GM23338 (cell line): ENCODE measurements at regions not wholly inside any gene's neighbourhood (a gene's known extent, or its start where the extent isn't known, plus 50 kb on each side); places are given as distances from the start of the nearest gene placed in this dataset.
"Not testable (repeated sequence)": the region's sequence is repeated elsewhere in the genome, so short reads cannot be mapped to it uniquely, and the experiment has no call there.

ENCODE experiments used
- ATAC-seq: fragments of 200-7000 bp; cut with Tn5 transposase; 3 replicates; pipeline ENCODE4 v1.9.1; 2020
- DNase-seq: peaks from one replicate; pipeline ENCODE4 v3.0.0-alpha.2; 2015; ENCODE audit warnings: low spot score
- H2AFZ ChIP-seq: fragments of 200-600 bp; sonication (generic); 2 replicates; pipeline ENCODE4 v1.8.0; 2016; ENCODE audit warnings: antibody characterized with exemption, mild to moderate bottlenecking, moderate library complexity
- H3F3A ChIP-seq: fragments of 200-600 bp; sonication (generic); replicated peaks from 2 replicates; pipeline ENCODE4 v1.8.0; 2017; ENCODE audit warnings: antibody characterized with exemption, mixed run types, low read depth
- H3K27ac ChIP-seq: fragments of 200-600 bp; sonication (generic); 2 replicates; pipeline ENCODE4 v1.6.1; 2016; ENCODE audit warnings: low read depth
- H3K27me3 ChIP-seq: fragments of 200-600 bp; sonication (generic); 2 replicates; pipeline ENCODE4 v1.8.0; 2016; ENCODE audit warnings: mild to moderate bottlenecking, mixed run types, moderate library complexity; ENCODE audit not compliant: insufficient read depth
- H3K36me3 ChIP-seq: fragments of 200-600 bp; sonication (generic); 2 replicates; pipeline ENCODE4 v1.8.0; 2016; ENCODE audit warnings: mild to moderate bottlenecking; ENCODE audit not compliant: insufficient read depth
- H3K4me1 ChIP-seq: fragments of 200-600 bp; sonication (generic); 2 replicates; pipeline ENCODE4 v1.8.0; 2016; ENCODE audit warnings: mild to moderate bottlenecking, moderate library complexity; ENCODE audit not compliant: insufficient read depth
- H3K4me2 ChIP-seq: fragments of 200-600 bp; sonication (generic); 2 replicates; pipeline ENCODE4 v1.7.1; 2017; ENCODE audit warnings: mixed run types
- H3K4me3 ChIP-seq: fragments of 200-600 bp; sonication (generic); 2 replicates; pipeline ENCODE4 v1.6.1; 2016; ENCODE audit warnings: mixed run types
- H3K79me2 ChIP-seq: fragments of 200-600 bp; sonication (generic); replicated peaks from 2 replicates; pipeline ENCODE4 v1.8.0; 2017; ENCODE audit warnings: mild to moderate bottlenecking; ENCODE audit not compliant: insufficient read depth
- H3K9me2 ChIP-seq: fragments of 200-600 bp; sonication (generic); 2 replicates; pipeline ENCODE4 v1.8.0; 2017; ENCODE audit not compliant: insufficient read depth
- H4K20me1 ChIP-seq: fragments of 200-600 bp; sonication (generic); replicated peaks from 2 replicates; pipeline ENCODE4 v1.8.0; 2017; ENCODE audit warnings: mild to moderate bottlenecking; ENCODE audit not compliant: insufficient read depth
- H3K27ac Mint-ChIP-seq: 2 replicates; pipeline ENCODE4 v1.8.0; 2020; ENCODE audit warnings: inconsistent platforms, mild to moderate bottlenecking, moderate library complexity, mixed read lengths
- H3K27me3 Mint-ChIP-seq: 3 replicates; pipeline ENCODE4 v1.8.0; 2022; ENCODE audit warnings: low read depth, mild to moderate bottlenecking, moderate library complexity, mixed read lengths, inconsistent platforms; ENCODE audit not compliant: insufficient read depth, poor library complexity
- H3K36me3 Mint-ChIP-seq: 3 replicates; pipeline ENCODE4 v1.8.0; 2021; ENCODE audit warnings: low read depth, mild to moderate bottlenecking, inconsistent platforms, moderate library complexity, mixed read lengths
- H3K4me1 Mint-ChIP-seq: 3 replicates; pipeline ENCODE4 v1.8.0; 2020; ENCODE audit warnings: mild to moderate bottlenecking, inconsistent platforms, mixed read lengths
- H3K4me3 Mint-ChIP-seq: 3 replicates; pipeline ENCODE4 v1.8.0; 2021; ENCODE audit warnings: moderate library complexity, mild to moderate bottlenecking, inconsistent platforms, mixed read lengths
- H3K9me3 Mint-ChIP-seq: 3 replicates; pipeline ENCODE4 v1.8.0; 2020; ENCODE audit warnings: moderate library complexity, mild to moderate bottlenecking, inconsistent platforms, mixed read lengths
- CTCF ChIP-seq, 2 experiments: fragments of 200-600 bp in 1 of 2; sonication (generic) in 1 of 2; conservative IDR thresholded peaks; 2 replicates each; pipeline versions ENCODE4 v1.5.1 to v1.6.1; 2016 to 2017; ENCODE audit warnings: antibody characterized with exemption in 2 of 2, low read depth in 2 of 2, mild to moderate bottlenecking in 2 of 2, moderate library complexity in 1 of 2
- ETS1 ChIP-seq: IDR thresholded peaks from 2 replicates; pipeline ENCODE4 v1.6.1; 2016; ENCODE audit warnings: antibody characterized with exemption
- EZH2 ChIP-seq: fragments of 200-600 bp; sonication (generic); IDR thresholded peaks from one replicate; pipeline ENCODE4 v1.8.0; 2017; ENCODE audit warnings: antibody characterized with exemption, mild to moderate bottlenecking, low read depth; ENCODE audit not compliant: unreplicated experiment
- EZH2phosphoT487 ChIP-seq: fragments of 200-600 bp; sonication (generic); IDR thresholded peaks from one replicate; pipeline ENCODE4 v1.8.1; 2018; ENCODE audit warnings: antibody characterized with exemption; ENCODE audit not compliant: unreplicated experiment
- JUNB ChIP-seq: IDR thresholded peaks from one replicate; pipeline ENCODE4 v1.6.1; 2016; ENCODE audit warnings: antibody characterized with exemption; ENCODE audit not compliant: unreplicated experiment
- STAT1 ChIP-seq: IDR thresholded peaks from one replicate; pipeline ENCODE4 v1.6.1; 2016; ENCODE audit warnings: antibody characterized with exemption; ENCODE audit not compliant: unreplicated experiment
- ZNF114 ChIP-seq: fragments of 250-450 bp; sonication (Bioruptor Pico); IDR thresholded peaks from 2 replicates; pipeline ENCODE4 v1.5.0; 2020; ENCODE audit warnings: mild to moderate bottlenecking, moderate library complexity
- ZNF331 ChIP-seq: fragments of 250-450 bp; sonication (Bioruptor Pico); IDR thresholded peaks from 2 replicates; pipeline ENCODE4 v1.5.0; 2020; ENCODE audit warnings: low read depth, mild to moderate bottlenecking, moderate library complexity
- TF ChIP-seq, protein P1 (sequence below): fragments of 250-450 bp; sonication (Bioruptor Pico); IDR thresholded peaks from 2 replicates; pipeline ENCODE4 v1.5.0; 2020; ENCODE audit warnings: mild to moderate bottlenecking, moderate library complexity

GRCh38 chr2:82737965-82738364 is 1721.1 kb downstream of the SUCLG1 start:
- not testable (repeated sequence) for H3K4me3 Mint-ChIP-seq, H3K27me3 Mint-ChIP-seq, H2AFZ ChIP-seq, H3K9me2 ChIP-seq, H4K20me1 ChIP-seq, H3K9me3 Mint-ChIP-seq, H3K36me3 Mint-ChIP-seq, H3F3A ChIP-seq, H3K4me1 Mint-ChIP-seq, H3K4me2 ChIP-seq, H3K27me3 ChIP-seq, H3K4me3 ChIP-seq, H3K4me1 ChIP-seq, H3K79me2 ChIP-seq, DNase-seq, H3K27ac ChIP-seq, H3K27ac Mint-ChIP-seq, H3K36me3 ChIP-seq, ATAC-seq

DNA sequence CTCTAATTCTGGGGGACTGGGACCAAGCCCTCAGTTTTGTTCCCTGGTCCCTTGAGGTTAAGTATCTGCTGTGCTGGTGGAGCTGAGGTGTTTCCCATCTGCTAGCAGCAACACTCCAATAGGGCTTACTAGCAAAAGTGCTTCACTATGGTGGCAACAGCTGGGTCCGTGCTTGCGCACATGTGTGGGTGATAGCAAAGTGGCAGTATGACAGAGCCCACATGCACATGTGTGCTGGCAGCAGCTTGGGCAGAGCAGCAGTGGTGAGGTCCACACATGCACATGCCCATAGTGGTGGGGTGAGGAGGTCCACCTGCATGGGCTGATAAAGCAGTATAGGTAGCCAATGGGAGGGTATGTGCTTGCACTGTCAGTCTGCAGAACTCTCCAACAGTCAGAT is 1723.7 kb downstream of the SUCLG1 start:
- Mint-ChIP-seq H3K9me3 (no peaks in the 10 kb centered on the region), H3K36me3 (no peaks in the 10 kb centered on the region), H3K4me1 (peaks cover 7% of the 10 kb centered on the region; the same call in 2 of the 3 replicates), H3K27ac (no peak overlapping the region), H3K4me3 (no peak overlapping the region), H3K27me3 (no peaks in the 10 kb centered on the region)
- H3K27me3 ChIP-seq = no peaks in the 10 kb centered on the region
- no peak overlapping the region for H2AFZ ChIP-seq
- no peak for ATAC-seq
- H3F3A ChIP-seq = no peaks in the 10 kb centered on the region
- no peak overlapping the region for H3K4me3 ChIP-seq
- H4K20me1 ChIP-seq = no peaks in the 10 kb centered on the region
- TF ChIP-seq EZH2phosphoT487 (no peak), ZNF331 (CRISPR knock-in tag) (no peak), EZH2 (no peak), JUNB (no peak), ZNF114 (CRISPR knock-in tag) (no peak), CTCF (conservative IDR thresholded peaks at IDR 0.05; ENCODE audit: low read depth in 2 of 2) (no peak)
- H3K4me1 ChIP-seq = no peaks in the 10 kb centered on the region
- H3K36me3 ChIP-seq = no peaks in the 10 kb centered on the region
- H3K4me2 ChIP-seq = no peak overlapping the region
- H3K27ac ChIP-seq = no peak overlapping the region
- no peaks in the 10 kb centered on the region for H3K79me2 ChIP-seq
- DNase-seq = no peak
- no peaks in the 10 kb centered on the region for H3K9me2 ChIP-seq

GRCh38 chr2:82731824-82732223 is 1727.3 kb downstream of the SUCLG1 start:
- Histone ChIP-seq H3K4me2 (no peak overlapping the region), H3K4me1 (no peaks in the 10 kb centered on the region), H4K20me1 (no peaks in the 10 kb centered on the region), H2AFZ (no peak overlapping the region), H3K9me2 (no peaks in the 10 kb centered on the region), H3K27ac (no peak overlapping the region), H3F3A (no peaks in the 10 kb centered on the region), H3K4me3 (no peak overlapping the region), H3K27me3 (no peaks in the 10 kb centered on the region), H3K36me3 (no peaks in the 10 kb centered on the region), H3K79me2 (no peaks in the 10 kb centered on the region)
- no peak overlapping the region for H3K27ac Mint-ChIP-seq
- H3K27me3 Mint-ChIP-seq = no peaks in the 10 kb centered on the region
- ATAC-seq = no peak
- H3K4me3 Mint-ChIP-seq = no peak overlapping the region
- H3K36me3 Mint-ChIP-seq = no peaks in the 10 kb centered on the region
- H3K9me3 Mint-ChIP-seq = no peaks in the 10 kb centered on the region
- DNase-seq = no peak
- H3K4me1 Mint-ChIP-seq = peaks cover 7% of the 10 kb centered on the region; the same call in 2 of the 3 replicates
- TF ChIP-seq, protein P1, sequence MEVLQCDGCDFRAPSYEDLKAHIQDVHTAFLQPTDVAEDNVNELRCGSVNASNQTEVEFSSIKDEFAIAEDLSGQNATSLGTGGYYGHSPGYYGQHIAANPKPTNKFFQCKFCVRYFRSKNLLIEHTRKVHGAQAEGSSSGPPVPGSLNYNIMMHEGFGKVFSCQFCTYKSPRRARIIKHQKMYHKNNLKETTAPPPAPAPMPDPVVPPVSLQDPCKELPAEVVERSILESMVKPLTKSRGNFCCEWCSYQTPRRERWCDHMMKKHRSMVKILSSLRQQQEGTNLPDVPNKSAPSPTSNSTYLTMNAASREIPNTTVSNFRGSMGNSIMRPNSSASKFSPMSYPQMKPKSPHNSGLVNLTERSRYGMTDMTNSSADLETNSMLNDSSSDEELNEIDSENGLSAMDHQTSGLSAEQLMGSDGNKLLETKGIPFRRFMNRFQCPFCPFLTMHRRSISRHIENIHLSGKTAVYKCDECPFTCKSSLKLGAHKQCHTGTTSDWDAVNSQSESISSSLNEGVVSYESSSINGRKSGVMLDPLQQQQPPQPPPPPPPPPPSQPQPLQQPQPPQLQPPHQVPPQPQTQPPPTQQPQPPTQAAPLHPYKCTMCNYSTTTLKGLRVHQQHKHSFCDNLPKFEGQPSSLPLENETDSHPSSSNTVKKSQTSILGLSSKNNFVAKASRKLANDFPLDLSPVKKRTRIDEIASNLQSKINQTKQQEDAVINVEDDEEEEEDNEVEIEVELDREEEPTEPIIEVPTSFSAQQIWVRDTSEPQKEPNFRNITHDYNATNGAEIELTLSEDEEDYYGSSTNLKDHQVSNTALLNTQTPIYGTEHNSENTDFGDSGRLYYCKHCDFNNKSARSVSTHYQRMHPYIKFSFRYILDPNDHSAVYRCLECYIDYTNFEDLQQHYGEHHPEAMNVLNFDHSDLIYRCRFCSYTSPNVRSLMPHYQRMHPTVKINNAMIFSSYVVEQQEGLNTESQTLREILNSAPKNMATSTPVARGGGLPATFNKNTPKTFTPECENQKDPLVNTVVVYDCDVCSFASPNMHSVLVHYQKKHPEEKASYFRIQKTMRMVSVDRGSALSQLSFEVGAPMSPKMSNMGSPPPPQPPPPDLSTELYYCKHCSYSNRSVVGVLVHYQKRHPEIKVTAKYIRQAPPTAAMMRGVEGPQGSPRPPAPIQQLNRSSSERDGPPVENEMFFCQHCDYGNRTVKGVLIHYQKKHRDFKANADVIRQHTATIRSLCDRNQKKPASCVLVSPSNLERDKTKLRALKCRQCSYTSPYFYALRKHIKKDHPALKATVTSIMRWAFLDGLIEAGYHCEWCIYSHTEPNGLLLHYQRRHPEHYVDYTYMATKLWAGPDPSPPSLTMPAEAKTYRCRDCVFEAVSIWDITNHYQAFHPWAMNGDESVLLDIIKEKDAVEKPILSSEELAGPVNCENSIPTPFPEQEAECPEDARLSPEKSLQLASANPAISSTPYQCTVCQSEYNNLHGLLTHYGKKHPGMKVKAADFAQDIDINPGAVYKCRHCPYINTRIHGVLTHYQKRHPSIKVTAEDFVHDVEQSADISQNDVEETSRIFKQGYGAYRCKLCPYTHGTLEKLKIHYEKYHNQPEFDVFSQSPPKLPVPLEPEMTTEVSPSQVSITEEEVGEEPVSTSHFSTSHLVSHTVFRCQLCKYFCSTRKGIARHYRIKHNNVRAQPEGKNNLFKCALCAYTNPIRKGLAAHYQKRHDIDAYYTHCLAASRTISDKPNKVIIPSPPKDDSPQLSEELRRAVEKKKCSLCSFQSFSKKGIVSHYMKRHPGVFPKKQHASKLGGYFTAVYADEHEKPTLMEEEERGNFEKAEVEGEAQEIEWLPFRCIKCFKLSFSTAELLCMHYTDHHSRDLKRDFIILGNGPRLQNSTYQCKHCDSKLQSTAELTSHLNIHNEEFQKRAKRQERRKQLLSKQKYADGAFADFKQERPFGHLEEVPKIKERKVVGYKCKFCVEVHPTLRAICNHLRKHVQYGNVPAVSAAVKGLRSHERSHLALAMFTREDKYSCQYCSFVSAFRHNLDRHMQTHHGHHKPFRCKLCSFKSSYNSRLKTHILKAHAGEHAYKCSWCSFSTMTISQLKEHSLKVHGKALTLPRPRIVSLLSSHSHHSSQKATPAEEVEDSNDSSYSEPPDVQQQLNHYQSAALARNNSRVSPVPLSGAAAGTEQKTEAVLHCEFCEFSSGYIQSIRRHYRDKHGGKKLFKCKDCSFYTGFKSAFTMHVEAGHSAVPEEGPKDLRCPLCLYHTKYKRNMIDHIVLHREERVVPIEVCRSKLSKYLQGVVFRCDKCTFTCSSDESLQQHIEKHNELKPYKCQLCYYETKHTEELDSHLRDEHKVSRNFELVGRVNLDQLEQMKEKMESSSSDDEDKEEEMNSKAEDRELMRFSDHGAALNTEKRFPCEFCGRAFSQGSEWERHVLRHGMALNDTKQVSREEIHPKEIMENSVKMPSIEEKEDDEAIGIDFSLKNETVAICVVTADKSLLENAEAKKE = no peak
- TF ChIP-seq ETS1 (no peak), STAT1 (no peak), EZH2phosphoT487 (no peak), EZH2 (no peak)
